ENCODE measurements at regions not wholly inside any gene's neighbourhood (a gene's known extent, or its start where the extent isn't known, plus 50 kb on each side); places are given as distances from the start of the nearest gene placed in this dataset.
A peak's percentile ranks its signal among the peaks of the same experiment; 100 is the strongest.

- Histone ChIP-seq H2BK5ac (ENCODE audit: low read length) (no peak overlapping the region), H3K4me3 (ENCODE audit: low read length in 2 of 2) (no peak overlapping the region), H3K23ac (ENCODE audit: low read depth, low read length, poor library complexity) (no peak overlapping the region), H2BK120ac (ENCODE audit: low read depth, low read length) (no peak overlapping the region), H3K4me1 (ENCODE audit: control insufficient read depth in 2 of 2, insufficient read depth in 1 of 2, low read depth in 1 of 2, low read length in 2 of 2) (no peaks in the 10 kb centered on the region), H3K36me3 (replicated peaks in 1 of 2; ENCODE audit: control insufficient read depth in 2 of 2, insufficient read depth in 2 of 2, low read length in 2 of 2) (no peaks in the 10 kb centered on the region), H3K18ac (ENCODE audit: low read length) (no peak overlapping the region), H2BK15ac (ENCODE audit: low read length) (no peak overlapping the region), H2AK5ac (ENCODE audit: low read depth, low read length) (no peak overlapping the region), H2BK12ac (ENCODE audit: low read length) (no peak overlapping the region), H3K79me1 (ENCODE audit: low read depth, low read length) (no peaks in the 10 kb centered on the region), H3K27ac (replicated peaks; ENCODE audit: low read length) (no peak overlapping the region), H3K4me2 (ENCODE audit: insufficient read depth, low read length, poor library complexity, severe bottlenecking) (no peak overlapping the region), H2AFZ (ENCODE audit: low read length) (no peak overlapping the region), H3K9me3 (replicated peaks in 1 of 2; ENCODE audit: control insufficient read depth in 2 of 2, insufficient read depth in 1 of 2, low read depth in 1 of 2, low read length in 2 of 2) (no peaks in the 10 kb centered on the region), H3K9ac (ENCODE audit: low read depth, low read length, poor library complexity) (no peak overlapping the region), H4K91ac (ENCODE audit: low read depth, low read length, poor library complexity) (no peak overlapping the region), H3K27me3 (ENCODE audit: control insufficient read depth in 3 of 3, insufficient read depth in 3 of 3, low read depth in 1 of 3, low read length in 3 of 3) (no peaks in the 10 kb centered on the region), H4K8ac (ENCODE audit: low read depth, low read length) (no peak overlapping the region), H3K4ac (ENCODE audit: low read length) (no peak overlapping the region), H3K14ac (ENCODE audit: low read length) (no peak overlapping the region)
- no CpG with 5 or more reads among the region's 1 CpG for WGBS, 2 donors (ENCODE audit: extremely low coverage in 2 of 2, insufficient read length in 2 of 2, insufficient replicate concordance in 1 of 2)
- DNase-seq (ENCODE audit: low spot score) = no peak
Observed at GRCh38 chr3:95613993-95614392, 1200.4 kb upstream of the EPHA6 start.

- Histone ChIP-seq H4K91ac (ENCODE audit: low read depth, low read length, poor library complexity) (no peak overlapping the region), H3K79me1 (ENCODE audit: low read depth, low read length) (no peaks in the 10 kb centered on the region), H3K9ac (ENCODE audit: low read depth, low read length, poor library complexity) (no peak overlapping the region), H2BK5ac (ENCODE audit: low read length) (no peak overlapping the region), H3K36me3 (replicated peaks in 1 of 2; ENCODE audit: control insufficient read depth in 2 of 2, insufficient read depth in 2 of 2, low read length in 2 of 2) (no peaks in the 10 kb centered on the region), H3K4me2 (ENCODE audit: insufficient read depth, low read length, poor library complexity, severe bottlenecking) (no peak overlapping the region), H3K27ac (replicated peaks; ENCODE audit: low read length) (no peak overlapping the region), H2BK15ac (ENCODE audit: low read length) (no peak overlapping the region), H3K14ac (ENCODE audit: low read length) (no peak overlapping the region), H3K4ac (ENCODE audit: low read length) (no peak overlapping the region), H4K8ac (ENCODE audit: low read depth, low read length) (no peak overlapping the region), H3K4me3 (ENCODE audit: low read length in 2 of 2) (no peak overlapping the region), H3K27me3 (ENCODE audit: control insufficient read depth in 3 of 3, insufficient read depth in 3 of 3, low read depth in 1 of 3, low read length in 3 of 3) (no peaks in the 10 kb centered on the region), H2BK120ac (ENCODE audit: low read depth, low read length) (no peak overlapping the region), H2AFZ (ENCODE audit: low read length) (no peak overlapping the region), H3K4me1 (ENCODE audit: control insufficient read depth in 2 of 2, insufficient read depth in 1 of 2, low read depth in 1 of 2, low read length in 2 of 2) (no peaks in the 10 kb centered on the region), H2BK12ac (ENCODE audit: low read length) (no peak overlapping the region), H3K18ac (ENCODE audit: low read length) (no peak overlapping the region), H3K9me3 (replicated peaks in 1 of 2; ENCODE audit: control insufficient read depth in 2 of 2, insufficient read depth in 1 of 2, low read depth in 1 of 2, low read length in 2 of 2) (no peaks in the 10 kb centered on the region), H2AK5ac (ENCODE audit: low read depth, low read length) (no peak overlapping the region), H3K23ac (ENCODE audit: low read depth, low read length, poor library complexity) (no peak overlapping the region)
- WGBS, 2 donors (ENCODE audit: extremely low coverage in 2 of 2, insufficient read length in 2 of 2, insufficient replicate concordance in 1 of 2) = no CpG with 5 or more reads among the region's 4 CpGs
- no peak for DNase-seq (ENCODE audit: low spot score)
Observed at GRCh38 chr3:95615592-95616310, 1198.6 kb upstream of the EPHA6 start.

GRCh38 chr3:95626107-95626506 is 1188.3 kb upstream of the EPHA6 start:
- Histone ChIP-seq H2BK5ac (ENCODE audit: low read length) (no peak overlapping the region), H3K9me3 (replicated peaks in 1 of 2; ENCODE audit: control insufficient read depth in 2 of 2, insufficient read depth in 1 of 2, low read depth in 1 of 2, low read length in 2 of 2) (no peaks in the 10 kb centered on the region), H3K79me1 (ENCODE audit: low read depth, low read length) (no peaks in the 10 kb centered on the region), H3K9ac (ENCODE audit: low read depth, low read length, poor library complexity) (no peak overlapping the region), H2AFZ (ENCODE audit: low read length) (no peak overlapping the region), H4K91ac (ENCODE audit: low read depth, low read length, poor library complexity) (no peak overlapping the region), H4K8ac (ENCODE audit: low read depth, low read length) (no peak overlapping the region), H3K36me3 (replicated peaks in 1 of 2; ENCODE audit: control insufficient read depth in 2 of 2, insufficient read depth in 2 of 2, low read length in 2 of 2) (no peaks in the 10 kb centered on the region), H3K14ac (ENCODE audit: low read length) (no peak overlapping the region), H2BK12ac (ENCODE audit: low read length) (no peak overlapping the region), H3K4ac (ENCODE audit: low read length) (no peak overlapping the region), H3K4me1 (ENCODE audit: control insufficient read depth in 2 of 2, insufficient read depth in 1 of 2, low read depth in 1 of 2, low read length in 2 of 2) (no peaks in the 10 kb centered on the region), H3K27ac (replicated peaks; ENCODE audit: low read length) (no peak overlapping the region), H2BK120ac (ENCODE audit: low read depth, low read length) (no peak overlapping the region), H3K18ac (ENCODE audit: low read length) (no peak overlapping the region), H2AK5ac (ENCODE audit: low read depth, low read length) (no peak overlapping the region), H2BK15ac (ENCODE audit: low read length) (no peak overlapping the region), H3K27me3 (ENCODE audit: control insufficient read depth in 3 of 3, insufficient read depth in 3 of 3, low read depth in 1 of 3, low read length in 3 of 3) (no peaks in the 10 kb centered on the region), H3K4me3 (ENCODE audit: low read length in 2 of 2) (no peak overlapping the region), H3K23ac (ENCODE audit: low read depth, low read length, poor library complexity) (no peak overlapping the region), H3K4me2 (ENCODE audit: insufficient read depth, low read length, poor library complexity, severe bottlenecking) (no peak overlapping the region)
- no peak for DNase-seq (ENCODE audit: low spot score)
- no CpG with 5 or more reads among the region's 3 CpGs for WGBS, 2 donors (ENCODE audit: extremely low coverage in 2 of 2, insufficient read length in 2 of 2, insufficient replicate concordance in 1 of 2)

- no peaks in the 10 kb centered on the region for H3K36me3 ChIP-seq (replicated peaks in 1 of 2; ENCODE audit: control insufficient read depth in 2 of 2, insufficient read depth in 2 of 2, low read length in 2 of 2)
- no peak overlapping the region for H3K18ac ChIP-seq (ENCODE audit: low read length)
- no peak overlapping the region for H2AK5ac ChIP-seq (ENCODE audit: low read depth, low read length)
- no peak overlapping the region for H3K4me2 ChIP-seq (ENCODE audit: insufficient read depth, low read length, poor library complexity, severe bottlenecking)
- H3K27ac ChIP-seq (replicated peaks; ENCODE audit: low read length) = no peak overlapping the region
- H2BK5ac ChIP-seq (ENCODE audit: low read length) = no peak overlapping the region
- H2AFZ ChIP-seq (ENCODE audit: low read length) = peak overlapping the region; percentile 60
- H3K4ac ChIP-seq (ENCODE audit: low read length) = no peak overlapping the region
- no peak overlapping the region for H3K14ac ChIP-seq (ENCODE audit: low read length)
- H3K79me1 ChIP-seq (ENCODE audit: low read depth, low read length) = no peaks in the 10 kb centered on the region
- no peaks in the 10 kb centered on the region for H3K9me3 ChIP-seq (replicated peaks in 1 of 2; ENCODE audit: control insufficient read depth in 2 of 2, insufficient read depth in 1 of 2, low read depth in 1 of 2, low read length in 2 of 2)
- H2BK120ac ChIP-seq (ENCODE audit: low read depth, low read length) = no peak overlapping the region
- H4K8ac ChIP-seq (ENCODE audit: low read depth, low read length) = no peak overlapping the region
- no peaks in the 10 kb centered on the region for H3K27me3 ChIP-seq (ENCODE audit: control insufficient read depth in 3 of 3, insufficient read depth in 3 of 3, low read depth in 1 of 3, low read length in 3 of 3)
- no peak overlapping the region for H4K91ac ChIP-seq (ENCODE audit: low read depth, low read length, poor library complexity)
- H2BK15ac ChIP-seq (ENCODE audit: low read length) = no peak overlapping the region
- H3K9ac ChIP-seq (ENCODE audit: low read depth, low read length, poor library complexity) = no peak overlapping the region
- no peak overlapping the region for H3K23ac ChIP-seq (ENCODE audit: low read depth, low read length, poor library complexity)
- WGBS, 2 donors (ENCODE audit: extremely low coverage in 2 of 2, insufficient read length in 2 of 2, insufficient replicate concordance in 1 of 2) = no CpG with 5 or more reads among the region's 4 CpGs
- H3K4me3 ChIP-seq (ENCODE audit: low read length in 2 of 2) = no peak overlapping the region
- H3K4me1 ChIP-seq (ENCODE audit: control insufficient read depth in 2 of 2, insufficient read depth in 1 of 2, low read depth in 1 of 2, low read length in 2 of 2) = no peaks in the 10 kb centered on the region
- no peak overlapping the region for H2BK12ac ChIP-seq (ENCODE audit: low read length)
- no peak for DNase-seq (ENCODE audit: low spot score)
Observed at GRCh38 chr3:95627293-95627692, 1187.1 kb upstream of the EPHA6 start.

All from neuronal stem cell (in vitro differentiated cells).